WTC11 (cell line): ENCODE measurements at regions not wholly inside any gene's neighbourhood (a gene's known extent, or its start where the extent isn't known, plus 50 kb on each side); places are given as distances from the start of the nearest gene placed in this dataset.

Source experiments
- ATAC-seq: fragments of 200-7000 bp; cut with Tn5 transposase; 2 replicates; pipeline ENCODE4 v1.10.0; 2021; ENCODE audit warnings: mild to moderate bottlenecking, moderate library complexity
- CTCF ChIA-PET: fragments of 300-600 bp; sonication (Branson Sonifier 250); formaldehyde crosslinking; loops from one replicate; lab custom pipeline; 2021; ENCODE audit warnings: antibody characterized with exemption; lab: Charles Lee
- POLR2A ChIA-PET: fragments of 350-600 bp; sonication (Branson Sonifier 250); formaldehyde crosslinking; loops from one replicate; lab custom pipeline; 2021; ENCODE audit warnings: antibody characterized with exemption; lab: Charles Lee
- DNase-seq: peaks from one replicate; pipeline ENCODE4 v3.0.0; 2021; ENCODE audit warnings: low spot score
- H3K27ac Mint-ChIP-seq: 2 replicates; pipeline ENCODE4 v1.8.0; 2021; ENCODE audit warnings: mixed read lengths
- H3K27me3 Mint-ChIP-seq: 2 replicates; pipeline ENCODE4 v1.8.0; 2021; ENCODE audit warnings: low read depth, mild to moderate bottlenecking, moderate library complexity, mixed read lengths
- H3K36me3 Mint-ChIP-seq: 2 replicates; pipeline ENCODE4 v1.8.0; 2021; ENCODE audit warnings: mixed read lengths
- H3K4me1 Mint-ChIP-seq: 2 replicates; pipeline ENCODE4 v1.8.0; 2022; ENCODE audit warnings: mixed read lengths
- H3K4me3 Mint-ChIP-seq: 2 replicates; pipeline ENCODE4 v1.8.0; 2021; ENCODE audit warnings: mild to moderate bottlenecking, moderate library complexity, mixed read lengths
- H3K9me3 Mint-ChIP-seq: 2 replicates; pipeline ENCODE4 v1.8.0; 2021; ENCODE audit warnings: mixed read lengths
- ELF4 ChIP-seq: sonication (generic); formaldehyde crosslinking; IDR thresholded peaks from 2 replicates; pipeline ENCODE4 v1.8.1; 2022; ENCODE audit warnings: low read depth, mild to moderate bottlenecking, moderate library complexity, missing genetic modification reagents
- HMGXB4 ChIP-seq: sonication (generic); formaldehyde crosslinking; IDR thresholded peaks from 2 replicates; pipeline ENCODE4 v1.8.1; 2023; ENCODE audit warnings: mild to moderate bottlenecking, moderate library complexity, missing genetic modification reagents
- SMAD3 ChIP-seq: sonication (generic); formaldehyde crosslinking; IDR thresholded peaks from 2 replicates; pipeline ENCODE4 v1.8.0; 2022; ENCODE audit warnings: missing genetic modification reagents, mild to moderate bottlenecking, borderline replicate concordance
- SOX15 ChIP-seq: fragments of 250-450 bp; sonication (Bioruptor Pico); IDR thresholded peaks from 2 replicates; pipeline ENCODE4 v1.9.0; 2021; ENCODE audit warnings: mild to moderate bottlenecking
- TCF7 ChIP-seq: sonication (generic); formaldehyde crosslinking; IDR thresholded peaks from 2 replicates; pipeline ENCODE4 v1.8.0; 2022; ENCODE audit warnings: mild to moderate bottlenecking, low read depth, missing genetic modification reagents, moderate library complexity
- USF1 ChIP-seq: sonication (generic); formaldehyde crosslinking; IDR thresholded peaks from 2 replicates; pipeline ENCODE4 v1.8.0; 2022; ENCODE audit warnings: mild to moderate bottlenecking, missing genetic modification reagents
- ZNF423 ChIP-seq: fragments of 250-450 bp; sonication (Bioruptor Pico); IDR thresholded peaks from 2 replicates; pipeline ENCODE4 v2.1.2; 2022; ENCODE audit warnings: mild to moderate bottlenecking, moderate library complexity
- ZNF425 ChIP-seq: fragments of 250-450 bp; sonication (Bioruptor Pico); conservative IDR thresholded peaks from 2 replicates; pipeline ENCODE4 v1.9.0; 2021; ENCODE audit warnings: mild to moderate bottlenecking
- ZNF532 ChIP-seq: fragments of 250-450 bp; sonication (Bioruptor Pico); IDR thresholded peaks from 2 replicates; pipeline ENCODE4 v1.9.0; 2021; ENCODE audit warnings: mild to moderate bottlenecking, borderline replicate concordance
- TF ChIP-seq, protein P1 (sequence below): sonication (generic); formaldehyde crosslinking; IDR thresholded peaks from 2 replicates; pipeline ENCODE4 v1.8.0; 2023; ENCODE audit warnings: missing genetic modification reagents
- TF ChIP-seq, protein P2 (sequence below): sonication (generic); formaldehyde crosslinking; IDR thresholded peaks from 2 replicates; pipeline ENCODE4 v1.8.1; 2023; ENCODE audit warnings: mild to moderate bottlenecking, missing genetic modification reagents, borderline replicate concordance
- TF ChIP-seq, protein P3 (sequence below): sonication (generic); formaldehyde crosslinking; IDR thresholded peaks from 2 replicates; pipeline ENCODE4 v1.8.0; 2022; ENCODE audit warnings: mild to moderate bottlenecking, missing genetic modification reagents

- TF ChIP-seq, protein P1, sequence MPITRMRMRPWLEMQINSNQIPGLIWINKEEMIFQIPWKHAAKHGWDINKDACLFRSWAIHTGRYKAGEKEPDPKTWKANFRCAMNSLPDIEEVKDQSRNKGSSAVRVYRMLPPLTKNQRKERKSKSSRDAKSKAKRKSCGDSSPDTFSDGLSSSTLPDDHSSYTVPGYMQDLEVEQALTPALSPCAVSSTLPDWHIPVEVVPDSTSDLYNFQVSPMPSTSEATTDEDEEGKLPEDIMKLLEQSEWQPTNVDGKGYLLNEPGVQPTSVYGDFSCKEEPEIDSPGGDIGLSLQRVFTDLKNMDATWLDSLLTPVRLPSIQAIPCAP (CRISPR knock-in tag), result no peak
- TF ChIP-seq ZNF532 (CRISPR knock-in tag) (no peak), USF1 (CRISPR knock-in tag) (no peak)
- TF ChIP-seq, protein P2, sequence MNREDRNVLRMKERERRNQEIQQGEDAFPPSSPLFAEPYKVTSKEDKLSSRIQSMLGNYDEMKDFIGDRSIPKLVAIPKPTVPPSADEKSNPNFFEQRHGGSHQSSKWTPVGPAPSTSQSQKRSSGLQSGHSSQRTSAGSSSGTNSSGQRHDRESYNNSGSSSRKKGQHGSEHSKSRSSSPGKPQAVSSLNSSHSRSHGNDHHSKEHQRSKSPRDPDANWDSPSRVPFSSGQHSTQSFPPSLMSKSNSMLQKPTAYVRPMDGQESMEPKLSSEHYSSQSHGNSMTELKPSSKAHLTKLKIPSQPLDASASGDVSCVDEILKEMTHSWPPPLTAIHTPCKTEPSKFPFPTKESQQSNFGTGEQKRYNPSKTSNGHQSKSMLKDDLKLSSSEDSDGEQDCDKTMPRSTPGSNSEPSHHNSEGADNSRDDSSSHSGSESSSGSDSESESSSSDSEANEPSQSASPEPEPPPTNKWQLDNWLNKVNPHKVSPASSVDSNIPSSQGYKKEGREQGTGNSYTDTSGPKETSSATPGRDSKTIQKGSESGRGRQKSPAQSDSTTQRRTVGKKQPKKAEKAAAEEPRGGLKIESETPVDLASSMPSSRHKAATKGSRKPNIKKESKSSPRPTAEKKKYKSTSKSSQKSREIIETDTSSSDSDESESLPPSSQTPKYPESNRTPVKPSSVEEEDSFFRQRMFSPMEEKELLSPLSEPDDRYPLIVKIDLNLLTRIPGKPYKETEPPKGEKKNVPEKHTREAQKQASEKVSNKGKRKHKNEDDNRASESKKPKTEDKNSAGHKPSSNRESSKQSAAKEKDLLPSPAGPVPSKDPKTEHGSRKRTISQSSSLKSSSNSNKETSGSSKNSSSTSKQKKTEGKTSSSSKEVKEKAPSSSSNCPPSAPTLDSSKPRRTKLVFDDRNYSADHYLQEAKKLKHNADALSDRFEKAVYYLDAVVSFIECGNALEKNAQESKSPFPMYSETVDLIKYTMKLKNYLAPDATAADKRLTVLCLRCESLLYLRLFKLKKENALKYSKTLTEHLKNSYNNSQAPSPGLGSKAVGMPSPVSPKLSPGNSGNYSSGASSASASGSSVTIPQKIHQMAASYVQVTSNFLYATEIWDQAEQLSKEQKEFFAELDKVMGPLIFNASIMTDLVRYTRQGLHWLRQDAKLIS (CRISPR knock-in tag), result no peak
- TF ChIP-seq, all 79 proteins: peak for 0
Observed at GRCh38 chr22:47927648-47928210, 1165.3 kb downstream of the TBC1D22A start (continued).

DNA sequence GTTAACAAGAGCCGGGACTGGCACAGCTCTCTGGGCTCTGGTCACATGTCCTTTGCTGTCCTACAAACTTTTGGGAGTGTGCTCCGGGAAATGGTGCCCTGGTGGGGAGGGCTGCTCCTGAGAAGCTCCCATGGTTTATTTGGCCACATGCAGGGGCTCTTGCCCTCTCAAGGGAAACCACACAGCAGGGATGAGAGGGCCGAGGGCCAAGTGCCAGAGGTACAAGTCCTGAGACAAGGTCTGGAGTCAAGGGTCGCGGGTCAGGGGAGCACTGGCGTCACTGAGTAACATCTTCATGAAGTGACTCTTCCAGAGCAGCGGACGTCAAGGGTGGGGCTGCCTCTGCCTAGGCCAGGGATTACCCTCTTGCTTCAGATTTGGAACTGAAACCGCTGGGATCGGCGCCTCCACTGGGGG lies 1160.6 kb downstream of the TBC1D22A start:
- ChIA-PET CTCF (no interaction called here), POLR2A (no interaction called here)
- peaks cover 36% of the 10 kb centered on the region for H3K9me3 Mint-ChIP-seq
- no peaks in the 10 kb centered on the region for H3K4me1 Mint-ChIP-seq
- peaks cover 11% of the 10 kb centered on the region; the same call in 1 of the 2 replicates for H3K36me3 Mint-ChIP-seq
- no peak for DNase-seq
- no peak overlapping the region for H3K4me3 Mint-ChIP-seq
- H3K27me3 Mint-ChIP-seq, result no peaks in the 10 kb centered on the region
- no peak for ATAC-seq
- TF ChIP-seq ELF4 (CRISPR knock-in tag), result no peak
- no peak for TF ChIP-seq HMGXB4 (CRISPR knock-in tag)
- TF ChIP-seq TCF7 (CRISPR knock-in tag), result no peak
- TF ChIP-seq SOX15 (CRISPR knock-in tag), result no peak
- no peak overlapping the region for H3K27ac Mint-ChIP-seq

DNA sequence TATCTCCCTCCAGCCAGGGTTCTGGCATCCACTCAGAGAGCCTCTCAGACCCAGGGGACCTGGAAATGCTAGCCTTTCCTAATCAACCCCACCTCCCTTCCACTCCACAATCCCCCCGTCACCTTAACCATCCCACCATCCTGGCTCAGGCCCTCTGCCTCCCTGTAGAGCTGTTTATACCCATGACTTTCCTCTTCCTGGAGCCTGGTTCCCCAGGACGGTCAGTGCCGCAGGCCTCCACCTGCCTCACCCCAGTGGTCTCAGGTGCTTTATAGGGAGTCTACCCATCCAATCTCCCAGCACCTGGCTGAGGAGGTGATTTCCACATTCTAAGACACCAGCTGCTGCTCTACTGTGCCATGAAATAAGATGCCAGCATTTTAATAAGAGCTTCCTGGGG lies 1159.5 kb downstream of the TBC1D22A start:
- Mint-ChIP-seq H3K27me3 (no peaks in the 10 kb centered on the region; the same call in 1 of the 2 replicates), H3K9me3 (peaks cover 32% of the 10 kb centered on the region), H3K4me1 (no peaks in the 10 kb centered on the region), H3K27ac (no peak overlapping the region), H3K36me3 (peaks cover 8% of the 10 kb centered on the region; the same call in 1 of the 2 replicates), H3K4me3 (no peak overlapping the region)
- ChIA-PET CTCF (no interaction called here), POLR2A (no interaction called here)
- DNase-seq (no peak), ATAC-seq (no peak)
- TF ChIP-seq, protein P3, sequence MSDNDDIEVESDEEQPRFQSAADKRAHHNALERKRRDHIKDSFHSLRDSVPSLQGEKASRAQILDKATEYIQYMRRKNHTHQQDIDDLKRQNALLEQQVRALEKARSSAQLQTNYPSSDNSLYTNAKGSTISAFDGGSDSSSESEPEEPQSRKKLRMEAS (CRISPR knock-in tag), result no peak
- TF ChIP-seq ZNF425 (CRISPR knock-in tag) (no peak), SMAD3 (CRISPR knock-in tag) (no peak), ZNF423 (CRISPR knock-in tag) (no peak)
- TF ChIP-seq, protein P2 (CRISPR knock-in tag), result no peak
